Amniotic epithelial cell (primary cell): ENCODE measurements at regions not wholly inside any gene's neighbourhood (a gene's known extent, or its start where the extent isn't known, plus 50 kb on each side); places are given as distances from the start of the nearest gene placed in this dataset.

ENCODE experiments used
- DNase-seq: peaks from one replicate; pipeline ENCODE4 v3.0.0-alpha.2; 2010; ENCODE audit warnings: low read depth

DNA sequence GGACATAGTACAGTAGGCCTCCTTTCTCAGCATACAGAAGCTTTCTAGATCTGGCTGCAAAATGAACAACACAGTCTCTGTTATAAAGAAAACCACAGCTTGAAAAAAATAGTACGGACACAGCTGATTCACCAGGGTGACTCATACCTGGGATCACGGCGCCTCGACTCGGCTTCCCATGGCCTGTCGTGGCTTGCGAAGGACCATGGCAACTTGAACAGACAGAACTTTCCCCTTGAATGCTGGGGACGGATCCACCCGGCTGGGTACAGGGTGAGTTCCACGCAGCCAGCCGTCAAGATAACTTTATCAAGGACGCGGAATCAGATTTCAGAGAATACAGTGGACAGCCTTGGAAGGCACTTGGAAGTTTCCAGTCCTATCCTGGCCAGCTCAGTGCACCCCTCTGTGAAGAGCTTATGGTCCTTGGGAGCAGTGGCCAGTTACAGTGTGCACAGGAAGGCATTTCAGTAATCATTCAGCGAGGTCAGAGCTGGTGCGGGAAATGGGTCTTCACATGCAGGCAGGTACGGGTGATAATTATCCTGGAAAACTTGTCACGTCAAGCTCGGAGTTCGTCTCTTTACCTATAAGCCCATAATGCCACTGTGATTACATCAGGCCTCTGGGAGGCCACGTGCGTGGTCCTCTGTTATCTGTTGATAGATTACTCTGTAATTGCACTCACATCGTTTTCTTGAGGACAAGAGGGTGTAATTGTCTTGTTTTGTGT lies 57.9 kb upstream of the MAF start:
- peak; percentile 82 for DNase-seq

DNA sequence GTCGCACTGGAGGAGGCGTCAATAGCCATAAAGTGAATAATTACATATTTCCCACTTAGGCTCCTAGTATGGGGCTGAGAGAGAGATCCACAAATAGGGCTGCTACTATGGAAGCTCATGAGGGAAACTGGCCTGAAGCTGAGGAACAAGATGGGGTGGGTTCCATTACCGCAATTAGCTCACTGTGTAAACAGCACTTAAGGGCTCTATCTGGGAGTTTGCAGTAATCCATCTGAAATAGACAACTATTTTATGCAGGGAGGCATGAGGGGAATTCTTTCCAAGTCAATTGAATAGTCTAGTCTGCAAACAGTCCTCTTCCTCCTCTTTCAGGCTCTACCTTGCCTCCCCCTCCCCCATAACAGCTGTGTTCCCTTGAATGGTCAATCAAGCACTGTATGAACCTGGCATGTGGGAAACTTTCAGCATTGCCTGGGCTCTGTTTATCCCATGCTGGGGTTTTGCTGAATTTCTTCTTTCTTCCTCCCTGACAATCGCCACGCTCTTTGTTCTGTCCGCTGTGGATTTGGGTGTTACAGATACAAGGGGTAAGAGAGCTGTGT lies 56.1 kb upstream of the MAF start:
- no peak for DNase-seq

DNA sequence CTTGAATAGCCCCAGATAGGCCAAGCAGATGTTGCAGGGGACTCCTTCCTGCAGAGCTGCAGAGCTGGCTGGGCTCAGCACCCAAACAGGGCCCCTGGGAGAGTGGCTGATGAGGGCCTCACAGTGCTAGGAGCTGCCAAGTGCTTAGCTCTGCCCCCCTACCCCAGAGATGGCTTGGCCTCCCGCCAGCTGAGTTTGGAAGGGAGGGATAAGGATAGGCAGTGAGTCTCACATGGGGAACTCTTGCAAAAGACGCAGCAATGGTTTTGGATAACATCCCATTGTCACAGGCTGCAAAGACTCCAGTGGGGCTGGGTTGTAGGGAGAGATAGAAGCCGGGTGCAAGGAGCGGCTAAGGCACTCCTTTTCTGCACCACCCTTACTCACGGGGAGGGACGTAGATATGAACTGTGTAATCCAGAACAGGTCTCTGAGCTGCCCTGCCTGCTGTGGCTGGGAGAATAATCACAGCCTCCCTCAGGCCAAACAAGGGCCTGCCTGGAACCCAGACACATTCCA lies 52.9 kb upstream of the MAF start:
- peak; percentile 38 for DNase-seq

DNA sequence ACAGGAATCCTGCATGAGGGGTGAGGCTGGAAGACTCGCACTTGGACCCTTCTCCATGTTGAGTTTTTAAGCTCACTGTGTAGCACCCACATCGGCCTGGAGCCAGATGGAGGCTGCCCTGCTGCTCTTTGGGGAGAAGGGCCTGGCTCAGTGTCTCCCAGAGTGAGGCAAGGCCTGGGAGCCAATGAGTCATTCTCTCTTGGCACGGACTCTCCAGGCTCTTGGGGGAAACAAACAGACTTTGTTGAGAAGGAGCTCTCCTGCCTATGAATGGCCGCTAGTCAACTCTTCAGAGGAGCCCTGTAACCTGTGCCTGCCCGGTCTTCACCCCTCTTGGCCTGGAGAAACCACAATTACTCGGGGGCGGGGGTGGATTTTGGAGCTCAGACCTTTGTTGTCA lies 50.8 kb upstream of the MAF start:
- peak; percentile 58 for DNase-seq
